HG02610 (cell line): ENCODE measurements at regions not wholly inside any gene's neighbourhood (a gene's known extent, or its start where the extent isn't known, plus 50 kb on each side); places are given as distances from the start of the nearest gene placed in this dataset.
A peak's percentile ranks its signal among the peaks of the same experiment; 100 is the strongest.
"Not testable (repeated sequence)": the region's sequence is repeated elsewhere in the genome, so short reads cannot be mapped to it uniquely, and the experiment has no call there.

ENCODE experiments used
- ATAC-seq: cut with Tn5 transposase; IDR thresholded peaks from one replicate; pipeline ENCODE4 v1.9.1; 2021; ENCODE audit warnings: mild to moderate bottlenecking, moderate library complexity; ENCODE audit not compliant: unreplicated experiment

DNA sequence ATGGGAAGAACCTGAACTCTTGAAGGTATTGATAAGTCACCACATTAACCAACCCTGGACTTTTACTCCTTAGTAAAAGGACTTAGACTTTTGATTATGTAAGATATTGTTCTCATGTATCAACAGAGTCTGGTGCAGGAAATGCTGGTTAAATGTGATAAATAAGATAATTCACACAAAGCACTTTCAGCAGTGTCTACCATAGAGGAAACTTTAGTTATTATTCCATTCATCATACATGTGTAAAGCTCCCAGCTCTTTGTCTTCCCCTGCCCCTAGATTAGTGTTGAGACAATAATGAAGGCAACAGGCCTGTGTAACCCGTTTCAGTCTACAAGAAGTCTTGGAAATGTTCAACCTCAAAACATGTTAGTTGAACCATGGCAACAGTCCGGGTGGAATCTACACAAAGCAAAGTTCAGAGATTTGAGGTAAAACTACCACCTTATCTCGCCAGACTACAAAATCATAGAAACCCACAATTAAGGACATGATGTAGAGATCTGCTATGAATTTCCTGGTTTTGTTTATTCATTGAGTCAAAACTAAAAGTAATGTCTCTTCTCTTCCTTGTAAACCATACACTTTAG, 109.9 kb upstream of the ADO start:
- no peak for ATAC-seq

DNA sequence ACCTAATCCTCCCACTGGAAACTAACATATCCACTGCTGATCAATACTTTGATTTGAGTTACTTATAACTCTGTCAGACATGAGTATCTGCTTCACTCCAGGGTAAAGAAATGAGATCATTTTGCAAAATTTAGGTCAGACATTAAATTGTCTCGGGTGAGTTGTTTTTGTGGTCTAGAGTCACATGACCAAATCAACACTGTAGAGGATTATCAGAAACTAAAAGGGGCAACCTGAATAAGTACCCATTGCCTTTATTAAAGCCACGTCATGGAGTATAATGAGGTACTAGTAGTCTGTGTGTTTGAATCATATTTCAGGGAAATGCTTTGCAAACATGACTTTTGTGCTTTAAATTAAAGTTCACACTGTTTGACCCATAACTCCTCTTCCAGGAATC, 107.7 kb upstream of the ADO start:
- ATAC-seq, result no peak

DNA sequence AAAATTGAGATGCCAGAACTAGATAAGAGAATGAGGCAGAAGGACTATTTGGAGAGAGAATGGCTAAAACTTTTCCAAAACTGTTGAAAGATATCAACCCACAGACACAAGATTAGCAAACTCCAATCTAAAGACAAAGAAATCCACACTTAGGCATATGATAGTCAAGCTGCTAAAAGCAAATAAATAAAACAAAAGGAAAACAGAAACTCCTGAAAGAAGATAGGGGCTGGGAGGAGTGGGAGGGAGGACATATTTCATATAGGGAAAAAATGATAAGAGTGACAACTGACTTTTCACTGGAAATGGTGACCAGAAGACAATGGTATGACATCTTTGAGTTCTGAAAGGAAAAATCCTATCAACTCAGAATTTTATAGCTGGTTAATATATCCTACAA, 105.4 kb upstream of the ADO start:
- no peak for ATAC-seq

- ATAC-seq, result not testable (repeated sequence)
Measured at GRCh38 chr10:62704121-62704520, 100.4 kb upstream of the ADO start.

- no peak for ATAC-seq
Measured at GRCh38 chr10:62705789-62706188, 98.7 kb upstream of the ADO start.

DNA sequence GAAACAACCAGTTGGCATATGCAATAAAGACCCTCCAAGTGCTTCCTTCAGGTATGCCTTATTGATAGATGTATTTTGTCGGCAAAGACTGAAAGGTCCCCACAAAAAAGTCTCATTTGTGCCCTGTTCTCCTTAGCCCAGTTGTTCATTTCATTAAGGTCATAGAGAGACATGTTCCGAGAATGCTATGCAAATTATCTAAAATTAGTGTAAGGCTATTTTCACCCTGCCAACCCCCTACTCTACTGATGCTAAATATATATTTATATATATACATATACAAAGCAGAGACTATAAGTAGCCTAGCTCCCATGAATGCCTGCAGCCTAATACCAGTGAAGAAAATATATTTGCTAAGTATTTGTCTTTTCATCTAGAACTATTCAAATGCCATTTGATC, 96.7 kb upstream of the ADO start:
- ATAC-seq, result peak; percentile 53

GRCh38 chr10:62708569-62708968, 96.0 kb upstream of the ADO start:
- ATAC-seq, result peak; percentile 51

DNA sequence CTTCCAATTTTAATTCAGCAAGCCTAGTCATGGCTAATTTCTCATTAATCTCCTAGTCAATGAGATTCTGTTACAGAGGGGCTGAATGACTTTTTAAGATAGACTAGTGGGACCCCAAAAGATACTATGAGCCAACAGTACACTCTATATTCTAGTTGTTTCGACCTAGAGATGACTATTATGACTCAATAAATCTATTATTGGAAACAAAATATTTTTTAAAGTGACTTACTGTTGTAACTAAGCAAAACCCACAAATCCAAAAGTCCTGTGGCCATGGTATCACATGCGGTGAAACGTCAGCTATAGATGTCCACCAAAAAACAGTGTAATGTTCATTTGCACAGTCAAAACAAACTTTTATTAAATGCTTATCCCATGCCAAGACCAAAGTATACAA, 95.3 kb upstream of the ADO start:
- peak; percentile 34 for ATAC-seq

GRCh38 chr10:62710182-62710581, 94.3 kb upstream of the ADO start:
- ATAC-seq, result no peak

- ATAC-seq, result no peak
Measured at GRCh38 chr10:62715383-62715782, 89.1 kb upstream of the ADO start.

GRCh38 chr10:62718585-62718984, 85.9 kb upstream of the ADO start:
- ATAC-seq, result no peak

DNA sequence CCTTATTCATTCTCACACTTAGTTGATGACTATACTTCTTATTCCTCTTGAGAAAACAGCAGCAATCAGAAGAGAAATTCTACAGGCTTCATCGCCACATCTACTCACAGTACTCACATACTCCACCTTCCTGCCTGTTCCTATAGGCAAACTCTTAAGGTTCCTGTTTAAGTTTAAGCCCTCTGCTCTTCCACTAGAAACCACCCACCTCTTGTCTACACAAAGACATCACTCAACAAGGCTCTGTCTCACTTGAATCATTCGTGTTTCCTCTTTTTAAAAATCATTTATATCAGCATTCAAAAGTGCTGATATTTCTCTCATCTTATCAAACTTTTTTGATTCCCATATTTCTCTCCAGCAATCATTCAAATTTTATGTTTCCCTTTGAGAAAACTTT, 85.5 kb upstream of the ADO start:
- ATAC-seq, result no peak

DNA sequence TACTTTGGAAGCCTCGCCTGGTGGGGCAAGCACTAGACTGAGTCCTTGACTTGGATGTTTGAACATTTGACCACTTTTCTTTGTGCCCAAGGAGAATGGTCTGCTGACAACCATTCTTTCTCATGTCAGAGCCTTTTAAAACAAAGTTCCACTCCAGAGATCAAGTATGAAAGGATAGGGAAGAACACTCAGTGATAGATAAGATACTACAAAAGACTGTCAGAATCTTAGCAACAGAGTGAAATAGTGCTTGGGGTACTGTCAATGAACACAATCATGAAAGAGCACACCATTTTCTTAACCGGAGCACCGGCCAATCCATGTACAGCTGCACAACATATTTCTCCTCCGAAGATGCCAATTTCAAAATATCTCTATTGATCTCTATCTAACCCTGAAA, 82.8 kb upstream of the ADO start:
- no peak for ATAC-seq

- no peak for ATAC-seq
Measured at GRCh38 chr10:62723375-62723774, 81.1 kb upstream of the ADO start.

DNA sequence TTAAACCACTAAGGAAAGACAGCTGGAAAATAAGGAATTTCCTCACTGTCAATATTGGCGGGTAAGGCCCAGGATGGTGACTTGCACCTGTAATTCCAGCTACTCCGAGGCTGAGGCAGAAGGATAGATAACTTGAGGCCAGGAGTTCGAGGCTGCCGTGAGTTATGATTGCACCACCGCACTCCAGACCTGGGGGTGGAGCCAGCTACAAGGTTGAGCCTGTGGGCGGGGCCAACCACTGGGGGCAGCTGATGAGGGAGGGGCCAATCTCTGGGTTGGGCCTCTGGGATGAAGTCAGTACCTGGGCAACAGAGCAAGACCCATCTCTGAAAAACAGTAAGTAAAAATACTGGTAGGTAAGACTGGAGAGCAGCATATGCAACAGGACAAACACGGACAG, 80.1 kb upstream of the ADO start:
- ATAC-seq, result no peak

DNA sequence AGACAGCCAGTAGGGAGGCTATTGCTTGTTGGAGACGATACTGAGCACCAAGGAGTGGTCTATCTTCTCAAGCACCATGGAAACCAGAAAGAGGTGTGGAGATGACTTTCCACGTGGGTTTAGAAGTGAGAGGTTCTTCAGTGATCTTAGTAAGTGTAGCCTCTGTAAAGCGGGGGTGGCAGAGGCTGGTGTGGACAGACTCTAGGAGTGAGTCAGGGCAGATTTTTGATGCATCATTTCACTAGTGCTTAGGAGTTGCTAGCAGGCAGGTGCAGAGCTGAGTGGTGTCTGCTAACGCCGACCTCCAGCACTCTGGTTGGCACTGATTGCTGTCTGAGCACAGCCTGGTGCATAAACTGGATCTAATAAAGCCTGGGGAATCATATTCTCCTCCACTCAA, 78.4 kb upstream of the ADO start:
- ATAC-seq, result peak; percentile 99

- no peak for ATAC-seq
Measured at GRCh38 chr10:62726638-62727037, 77.9 kb upstream of the ADO start.

- no peak for ATAC-seq
Measured at GRCh38 chr10:62727934-62728333, 76.6 kb upstream of the ADO start.

GRCh38 chr10:62728479-62728878, 76.0 kb upstream of the ADO start:
- ATAC-seq, result no peak

DNA sequence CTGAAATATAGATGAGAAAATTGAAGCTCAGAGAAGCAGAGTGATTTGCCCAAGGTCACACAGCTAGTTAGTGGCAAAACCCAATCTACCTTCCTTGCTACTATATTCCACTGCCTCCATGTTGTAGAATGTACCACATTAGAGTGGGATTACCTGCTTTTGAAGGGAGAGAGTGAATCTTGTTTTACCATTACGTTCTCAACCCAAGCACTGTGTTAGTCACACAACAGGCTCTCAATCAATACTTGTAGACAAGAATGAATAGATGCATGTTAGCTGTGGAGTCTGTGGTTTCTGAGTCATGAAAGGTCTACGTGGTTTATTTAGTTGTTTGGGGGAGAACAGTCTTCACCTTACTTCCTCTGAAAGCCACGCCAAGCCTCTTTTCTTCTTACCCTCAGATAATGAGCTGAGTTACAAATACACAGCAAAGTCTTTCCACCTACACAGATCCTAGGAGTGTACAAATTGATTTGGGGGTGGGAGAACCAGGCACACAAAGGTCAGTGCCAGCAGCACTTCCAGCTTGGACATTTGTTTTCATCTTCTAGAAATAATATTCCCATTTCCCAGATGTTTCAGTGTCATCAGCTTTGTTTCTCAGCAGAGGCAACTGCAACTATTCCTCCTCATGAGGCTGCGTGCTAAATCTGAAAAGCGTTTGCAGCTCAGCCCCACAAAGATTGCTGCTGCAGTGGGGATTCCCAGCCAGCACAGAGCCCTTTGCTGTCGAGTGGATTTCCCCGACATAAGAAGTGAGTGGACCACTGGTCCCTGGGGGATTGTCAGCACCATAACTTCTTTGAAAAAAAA, 71.5 kb upstream of the ADO start:
- peak; percentile 85 for ATAC-seq

- peak; percentile 5 for ATAC-seq
Measured at GRCh38 chr10:62733654-62734293, 70.7 kb upstream of the ADO start.

DNA sequence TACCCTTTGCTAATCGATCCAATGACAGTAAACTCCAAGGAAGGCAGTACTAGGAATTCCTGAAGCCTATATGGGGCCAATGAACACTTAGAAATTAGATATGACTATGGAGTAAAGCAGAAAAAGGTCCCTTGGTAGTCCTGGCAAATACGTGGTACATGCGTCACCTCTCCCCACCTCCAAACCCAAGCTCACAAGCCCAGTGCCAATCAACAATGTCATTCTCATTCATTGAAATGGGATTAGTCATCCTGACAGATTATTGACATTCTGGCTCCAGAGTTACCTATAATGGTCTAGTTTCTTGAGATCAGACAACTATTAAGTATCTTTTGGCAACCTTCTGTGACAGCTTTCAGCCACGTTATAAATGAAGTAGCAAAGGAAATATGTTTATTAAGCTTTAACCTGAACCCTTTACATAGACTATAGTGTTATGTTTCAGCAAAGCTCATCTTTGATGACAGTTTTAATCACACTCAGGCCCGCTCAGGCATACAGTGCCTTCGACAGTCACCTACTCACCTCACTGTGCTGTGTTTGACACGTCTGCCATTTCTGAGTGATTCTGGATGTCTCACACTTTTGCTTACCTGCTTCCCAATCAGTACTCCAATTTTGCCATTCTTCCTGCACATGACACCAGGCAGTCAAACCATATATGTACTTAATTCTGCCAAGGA, 69.6 kb upstream of the ADO start:
- ATAC-seq, result no peak
